Fibroblast of skin of scalp (primary cell): ENCODE measurements at regions not wholly inside any gene's neighbourhood (a gene's known extent, or its start where the extent isn't known, plus 50 kb on each side); places are given as distances from the start of the nearest gene placed in this dataset.

ENCODE experiments used
- DNase-seq: peaks from one replicate; pipeline ENCODE4 v3.0.0-alpha.2; 2013

DNA sequence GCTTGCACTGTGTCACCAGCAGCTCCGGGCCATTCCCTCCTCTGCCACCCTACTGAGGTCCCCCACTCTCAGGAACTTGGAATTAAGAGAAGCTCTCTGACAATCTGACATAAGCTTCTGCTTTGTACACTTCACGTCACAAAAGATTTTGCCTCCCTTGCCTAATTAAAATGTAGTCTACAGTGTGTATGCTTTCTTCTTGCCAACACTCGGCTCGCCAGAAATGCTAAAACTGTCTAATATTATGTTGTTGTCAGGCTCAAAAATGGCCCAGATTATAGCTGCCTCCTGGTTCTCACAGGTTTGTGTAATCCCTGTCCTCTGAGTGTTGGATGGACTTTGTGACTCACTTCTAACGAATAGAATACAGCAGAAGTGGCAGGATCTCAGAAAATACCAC lies 474.7 kb downstream of the MBD2 start:
- DNase-seq = peak; percentile 9

DNA sequence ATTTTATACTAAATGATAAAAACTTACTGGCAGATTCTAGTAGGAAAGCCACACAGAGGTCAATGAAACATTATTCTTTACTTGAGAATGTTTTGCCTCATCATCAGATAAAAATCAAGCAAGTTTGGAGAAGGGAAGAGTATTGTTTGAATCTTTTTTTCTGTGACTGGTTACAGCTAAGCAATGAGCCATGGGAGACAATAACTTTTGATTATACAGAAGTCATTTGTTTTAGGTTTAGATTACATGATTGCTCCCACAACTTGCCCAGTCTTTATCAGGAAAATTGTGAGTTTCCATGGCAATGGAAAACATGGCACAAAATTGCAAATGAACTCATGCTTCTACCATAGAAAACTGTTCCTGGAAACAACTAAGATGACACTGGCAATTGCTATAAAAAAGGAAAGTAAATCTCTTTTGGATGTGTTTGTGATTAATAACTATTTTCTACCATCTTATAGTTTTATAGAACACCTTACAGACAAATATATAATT lies 476.8 kb downstream of the MBD2 start:
- DNase-seq = no peak

DNA sequence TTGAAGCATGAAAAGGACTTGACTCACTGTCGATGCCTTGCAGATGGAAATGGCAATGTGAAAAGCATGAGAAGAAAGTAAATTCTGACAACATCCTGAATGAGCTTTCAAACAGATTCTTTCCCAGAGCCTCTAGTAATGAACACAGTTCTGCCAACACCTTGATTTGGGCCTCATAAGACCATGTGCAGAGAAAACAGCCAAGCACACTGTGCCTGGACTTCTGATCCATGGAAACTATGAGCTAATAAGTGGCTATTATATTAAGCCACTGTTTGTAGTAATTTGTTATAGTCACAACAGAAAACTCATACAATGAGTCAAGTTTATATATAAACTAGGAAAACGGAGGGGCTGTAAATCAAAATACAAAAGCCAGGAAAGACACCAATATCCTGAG lies 477.3 kb downstream of the MBD2 start:
- no peak for DNase-seq

GRCh38 chr18:53745986-53746385 lies 478.5 kb downstream of the MBD2 start:
- DNase-seq = no peak

GRCh38 chr18:53745224-53745967 lies 479.1 kb downstream of the MBD2 start:
- DNase-seq = peak; percentile 69

DNA sequence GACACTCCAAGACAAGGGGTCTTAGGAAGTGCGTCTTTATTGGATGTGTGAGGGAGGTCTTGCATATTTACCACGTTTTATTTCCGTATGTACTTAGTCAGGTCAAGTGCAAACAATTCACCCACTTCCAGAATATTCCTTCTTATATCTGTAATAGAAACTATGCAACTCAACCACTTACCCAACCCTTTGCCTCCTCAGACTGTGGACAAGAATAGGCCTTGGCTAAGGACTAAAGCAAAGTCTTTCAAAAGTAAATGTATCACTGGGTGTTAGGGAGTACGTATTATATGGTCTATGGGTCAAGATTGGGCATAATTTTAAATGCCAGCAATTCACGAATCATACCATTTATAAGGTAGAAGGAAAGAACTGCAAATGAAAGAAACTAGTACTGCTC lies 484.8 kb downstream of the MBD2 start:
- no peak for DNase-seq

- DNase-seq = no peak
These were observed 488.9 kb downstream of the MBD2 start for GRCh38 chr18:53735526-53735925.

- no peak for DNase-seq
These were observed 509.1 kb downstream of the MBD2 start for GRCh38 chr18:53715243-53715853.

- no peak for DNase-seq
These were observed 514.4 kb downstream of the MBD2 start for GRCh38 chr18:53710080-53710479.

DNA sequence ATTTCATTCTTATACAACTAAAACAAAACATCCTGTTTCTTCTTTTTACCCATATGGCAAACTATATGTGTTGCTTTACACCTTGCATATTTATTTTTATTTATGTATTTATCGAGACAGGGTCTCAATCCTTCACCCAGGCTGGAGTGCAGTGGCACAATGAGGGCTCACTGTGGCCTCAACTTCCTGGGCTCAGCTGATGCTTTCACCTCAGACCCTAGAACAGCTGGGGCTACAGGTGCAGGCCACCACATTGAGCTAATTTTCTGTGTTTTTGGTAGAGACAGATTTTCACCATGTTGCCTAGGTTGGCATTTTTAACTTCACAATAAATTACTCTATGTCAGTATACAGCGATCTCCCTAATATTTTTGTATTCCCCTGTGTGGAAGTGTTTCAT lies 522.0 kb downstream of the MBD2 start:
- no peak for DNase-seq

- DNase-seq = no peak
These were observed 522.8 kb downstream of the MBD2 start for GRCh38 chr18:53701697-53702096.

DNA sequence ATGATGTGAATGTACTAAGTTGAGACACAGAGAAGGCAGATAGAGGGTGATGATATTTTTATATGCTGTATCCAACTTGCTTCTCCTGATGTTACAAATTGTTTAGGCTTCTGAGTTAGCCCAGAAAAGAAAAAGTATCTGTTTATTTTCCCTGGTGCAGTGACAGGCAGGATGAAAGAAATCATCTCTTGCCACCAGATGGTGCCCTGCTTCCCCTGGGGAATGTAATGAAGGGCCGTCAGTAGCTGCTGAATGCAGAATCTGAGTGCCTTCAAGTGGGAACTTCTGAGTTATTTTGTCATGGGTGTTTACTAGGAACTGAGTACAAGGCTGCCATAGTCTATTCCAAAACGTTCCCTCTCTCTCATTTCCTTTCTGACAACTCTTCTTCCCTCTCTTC lies 525.6 kb downstream of the MBD2 start:
- peak; percentile 68 for DNase-seq

DNA sequence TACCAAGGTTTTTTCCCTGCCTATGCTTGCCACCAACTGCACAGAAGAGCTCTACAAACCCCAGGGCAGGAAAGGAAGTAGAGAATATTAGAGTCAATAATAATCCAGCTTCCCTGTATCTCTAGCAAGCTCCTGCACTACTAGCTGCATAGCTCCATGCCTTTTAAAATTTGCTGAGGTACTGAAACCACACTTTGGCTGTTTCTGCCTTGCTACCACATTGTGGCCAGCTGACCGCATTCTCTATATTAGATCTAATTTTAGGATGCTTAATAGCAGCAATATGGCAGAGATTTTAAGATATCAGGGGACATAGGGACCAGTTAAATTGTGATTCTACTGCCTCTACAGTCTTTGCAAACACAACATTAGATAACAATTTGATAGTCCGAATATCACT lies 534.6 kb downstream of the MBD2 start:
- DNase-seq = no peak

DNA sequence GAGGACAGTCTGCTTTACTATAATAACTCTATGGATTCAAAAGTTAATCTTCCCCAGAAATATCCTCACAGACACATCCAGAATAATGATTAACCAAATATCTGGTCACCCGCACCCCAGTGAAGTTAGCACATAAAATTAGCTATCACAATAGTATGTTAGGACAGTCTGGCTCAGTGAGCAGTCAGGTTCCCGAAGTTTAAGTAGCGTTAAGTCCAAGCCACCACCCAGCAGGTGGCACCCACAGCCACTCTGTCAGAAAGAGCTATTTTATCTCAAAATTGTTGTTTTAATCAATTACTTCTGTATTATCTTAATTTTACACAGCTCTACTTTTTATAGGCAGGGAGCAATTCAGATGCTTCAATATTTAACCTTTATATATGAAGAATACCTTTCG lies 537.5 kb downstream of the MBD2 start:
- no peak for DNase-seq

DNA sequence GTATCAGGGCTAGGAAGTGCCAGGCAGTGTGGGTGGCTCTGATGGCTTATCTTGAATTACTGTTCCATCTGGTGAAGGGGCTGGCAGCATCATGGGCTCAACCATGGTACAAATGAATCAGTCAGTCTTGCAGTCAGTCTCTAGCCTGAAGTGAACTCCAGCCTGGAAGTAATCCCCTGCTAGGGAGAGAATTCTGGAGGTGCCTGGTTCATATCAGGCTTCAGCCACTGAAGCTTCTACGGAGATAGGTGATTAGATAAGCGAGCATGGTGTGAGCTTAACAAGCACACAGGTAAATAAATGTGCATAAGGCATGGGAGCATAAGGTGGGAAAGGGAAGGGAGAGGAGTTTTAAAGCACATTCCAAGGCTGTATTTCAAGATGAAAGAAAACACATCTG lies 541.7 kb downstream of the MBD2 start:
- no peak for DNase-seq

GRCh38 chr18:53677480-53677879 lies 547.0 kb downstream of the MBD2 start:
- no peak for DNase-seq

- no peak for DNase-seq
These were observed 558.8 kb downstream of the MBD2 start for GRCh38 chr18:53665701-53666100.

DNA sequence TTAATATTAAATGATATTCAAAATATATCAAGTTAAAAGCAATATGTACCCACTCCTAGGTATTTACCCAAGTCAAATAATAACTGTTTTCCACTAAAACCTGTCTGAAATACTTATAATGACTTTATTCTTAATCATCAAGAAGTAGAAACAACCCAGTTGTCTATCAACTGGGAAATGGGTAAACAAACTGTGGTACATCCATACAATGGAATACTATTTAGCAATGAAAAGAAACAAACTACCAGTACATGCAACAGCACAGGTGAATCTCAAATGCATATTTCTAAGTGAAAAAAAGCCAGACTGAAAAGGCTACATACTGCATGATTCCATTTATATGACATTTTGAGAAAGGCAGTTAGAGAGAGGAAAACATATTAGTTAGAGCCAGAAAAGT lies 559.9 kb downstream of the MBD2 start:
- DNase-seq = no peak

- DNase-seq = no peak
These were observed 564.2 kb downstream of the MBD2 start for GRCh38 chr18:53660306-53660705.

DNA sequence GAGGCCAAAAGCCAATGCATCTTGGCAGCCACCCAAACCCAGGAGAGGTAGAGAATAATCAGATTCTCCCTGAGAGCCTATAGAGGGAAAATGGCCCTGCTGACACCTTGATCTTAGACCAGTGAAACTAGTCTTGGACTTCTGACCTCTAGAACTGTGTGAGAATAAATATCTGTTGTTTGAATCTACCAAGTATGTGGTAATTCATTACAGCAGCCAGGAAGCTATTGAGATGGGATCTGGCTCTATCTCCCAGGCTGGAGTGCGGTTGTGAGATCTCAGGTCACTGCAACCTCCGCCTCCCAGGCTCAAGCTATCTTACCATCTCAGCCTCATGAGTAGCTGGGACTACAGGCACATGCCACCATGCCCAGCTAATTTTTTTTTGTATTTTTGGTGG lies 567.2 kb downstream of the MBD2 start:
- no peak for DNase-seq

GRCh38 chr18:53649621-53650020 lies 574.8 kb downstream of the MBD2 start:
- DNase-seq = no peak

- DNase-seq = no peak
These were observed 579.5 kb downstream of the MBD2 start for GRCh38 chr18:53644799-53645471.

DNA sequence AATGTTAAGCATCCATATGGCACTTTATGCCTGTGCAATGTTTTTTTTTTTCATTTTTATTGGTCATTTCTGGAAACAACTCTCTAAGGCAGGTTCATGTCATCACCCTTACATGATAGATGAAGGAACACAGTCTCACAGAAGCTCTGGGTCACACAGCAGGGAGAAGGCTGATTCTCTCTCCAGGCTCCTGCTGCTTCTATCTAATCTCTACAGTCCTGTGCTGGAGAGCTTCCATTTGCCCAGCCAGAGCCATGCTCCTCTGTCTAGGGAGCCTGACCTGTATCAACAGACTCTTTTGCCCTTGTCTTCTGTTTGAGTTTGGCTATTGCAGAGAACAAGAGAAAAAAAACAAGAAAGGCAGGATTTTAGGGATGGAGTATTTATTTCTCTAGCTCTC lies 584.8 kb downstream of the MBD2 start:
- no peak for DNase-seq

- DNase-seq = peak; percentile 5
These were observed 595.1 kb downstream of the MBD2 start for GRCh38 chr18:53629337-53629736.
